ENCODE measurements at regions not wholly inside any gene's neighbourhood (a gene's known extent, or its start where the extent isn't known, plus 50 kb on each side); places are given as distances from the start of the nearest gene placed in this dataset.

- TF ChIP-seq, protein P1, sequence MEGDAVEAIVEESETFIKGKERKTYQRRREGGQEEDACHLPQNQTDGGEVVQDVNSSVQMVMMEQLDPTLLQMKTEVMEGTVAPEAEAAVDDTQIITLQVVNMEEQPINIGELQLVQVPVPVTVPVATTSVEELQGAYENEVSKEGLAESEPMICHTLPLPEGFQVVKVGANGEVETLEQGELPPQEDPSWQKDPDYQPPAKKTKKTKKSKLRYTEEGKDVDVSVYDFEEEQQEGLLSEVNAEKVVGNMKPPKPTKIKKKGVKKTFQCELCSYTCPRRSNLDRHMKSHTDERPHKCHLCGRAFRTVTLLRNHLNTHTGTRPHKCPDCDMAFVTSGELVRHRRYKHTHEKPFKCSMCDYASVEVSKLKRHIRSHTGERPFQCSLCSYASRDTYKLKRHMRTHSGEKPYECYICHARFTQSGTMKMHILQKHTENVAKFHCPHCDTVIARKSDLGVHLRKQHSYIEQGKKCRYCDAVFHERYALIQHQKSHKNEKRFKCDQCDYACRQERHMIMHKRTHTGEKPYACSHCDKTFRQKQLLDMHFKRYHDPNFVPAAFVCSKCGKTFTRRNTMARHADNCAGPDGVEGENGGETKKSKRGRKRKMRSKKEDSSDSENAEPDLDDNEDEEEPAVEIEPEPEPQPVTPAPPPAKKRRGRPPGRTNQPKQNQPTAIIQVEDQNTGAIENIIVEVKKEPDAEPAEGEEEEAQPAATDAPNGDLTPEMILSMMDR (IDR thresholded peaks at IDR 0.05), result no peak
- Histone ChIP-seq H3K27me3 (no peaks in the 10 kb centered on the region), H3K4me1 (no peaks in the 10 kb centered on the region), H3K4me3 (no peak overlapping the region), H3K27ac (no peak overlapping the region), H3K36me3 (no peaks in the 10 kb centered on the region), H3K9me3 (no peaks in the 10 kb centered on the region)
- DNase-seq (no peak), ATAC-seq (no peak)
- intact Hi-C loops (cut with DNase I), result loop anchor here (10.0 kb wide), 1 partner anchor 350 kb away; no protein-coding TSS in a partner anchor
Measured at GRCh38 chr1:233444484-233444883, 117.0 kb downstream of the MAP3K21 start.

DNA sequence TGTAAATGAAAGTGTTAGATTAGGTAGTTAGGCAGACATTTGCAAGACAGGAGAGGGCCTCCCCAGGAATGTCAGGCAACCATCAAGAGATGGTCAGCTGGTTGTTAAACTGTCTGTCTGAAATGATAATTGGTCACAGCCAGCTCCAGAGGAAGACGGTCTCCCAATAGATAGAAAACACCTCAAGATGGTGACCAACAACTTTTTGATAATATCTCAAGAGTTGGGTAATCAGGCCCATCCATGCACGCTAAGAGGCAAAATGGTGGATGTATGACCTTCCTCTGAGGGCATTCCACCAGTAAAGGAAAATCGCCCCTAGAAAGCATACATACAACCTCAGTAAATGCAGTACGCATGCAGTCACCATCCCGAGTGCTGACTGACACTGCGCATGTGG is 118.2 kb downstream of the MAP3K21 start:
- H3K36me3 ChIP-seq, result no peaks in the 10 kb centered on the region
- no peak overlapping the region for H3K27ac ChIP-seq
- H3K4me1 ChIP-seq, result no peaks in the 10 kb centered on the region
- no peak overlapping the region for H3K4me3 ChIP-seq
- ATAC-seq (no peak), DNase-seq (no peak)
- H3K9me3 ChIP-seq, result no peaks in the 10 kb centered on the region
- intact Hi-C loops (cut with DNase I), result loop anchor here (10.0 kb wide), 1 partner anchor 349 kb away; no protein-coding TSS in a partner anchor
- TF ChIP-seq, protein P1 (IDR thresholded peaks at IDR 0.05), result no peak
- no peaks in the 10 kb centered on the region for H3K27me3 ChIP-seq

DNA sequence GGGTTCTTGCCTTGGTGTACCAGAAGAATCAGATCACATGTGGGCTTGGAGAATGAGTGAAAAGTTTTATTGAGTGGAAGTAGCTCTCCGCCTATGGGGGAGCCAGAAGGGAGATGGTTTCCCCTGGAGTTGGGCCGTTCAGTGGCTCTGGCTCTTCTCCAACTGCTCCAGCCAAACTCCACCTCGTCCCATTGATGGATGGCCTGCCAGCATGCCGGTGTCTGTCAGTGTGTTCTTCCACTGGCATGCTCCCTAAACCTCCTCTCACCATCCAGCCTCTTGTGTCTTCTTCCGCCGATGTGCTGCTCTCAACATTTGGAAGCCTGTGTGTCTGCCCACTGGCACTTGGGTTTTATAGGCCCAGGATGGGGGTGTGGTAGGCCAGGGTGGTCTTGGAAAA is 119.4 kb downstream of the MAP3K21 start:
- Histone ChIP-seq H3K27ac (no peak overlapping the region), H3K27me3 (no peaks in the 10 kb centered on the region), H3K9me3 (no peaks in the 10 kb centered on the region), H3K36me3 (no peaks in the 10 kb centered on the region), H3K4me1 (no peaks in the 10 kb centered on the region), H3K4me3 (no peak overlapping the region)
- ATAC-seq (no peak), DNase-seq (no peak)
- TF ChIP-seq, protein P1 (IDR thresholded peaks at IDR 0.05), result no peak
- intact Hi-C loops (cut with DNase I), result loop anchor here (10.0 kb wide), 1 partner anchor 348 kb away; no protein-coding TSS in a partner anchor

DNA sequence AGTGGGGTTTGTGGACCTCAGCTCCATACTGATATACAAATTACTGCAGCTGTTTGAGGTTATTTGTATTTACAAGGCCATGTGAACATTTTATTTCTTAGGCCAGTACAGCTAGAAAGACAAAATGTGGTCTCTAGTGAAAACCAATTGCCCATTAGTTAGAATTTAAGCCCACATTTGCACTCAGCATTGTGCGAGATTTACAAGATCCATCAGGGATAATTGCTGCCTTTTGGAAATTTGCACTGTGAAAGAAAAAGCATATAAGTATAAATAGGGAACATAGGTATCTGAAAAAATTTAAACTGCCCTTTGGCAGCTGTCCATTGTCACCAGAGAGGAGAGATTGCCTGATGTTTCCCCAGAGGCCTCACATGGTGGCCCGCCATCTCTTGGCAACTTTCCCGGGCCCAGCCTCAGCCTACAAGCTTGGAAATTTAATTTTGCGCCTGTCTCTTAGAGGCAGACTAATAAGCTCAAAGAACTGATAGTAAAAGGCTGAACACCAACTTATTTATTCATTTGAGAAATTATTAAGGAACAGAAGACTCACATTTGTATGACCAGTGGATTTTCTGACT is 120.7 kb downstream of the MAP3K21 start:
- intact Hi-C loops (cut with DNase I), result loop anchor here (10.0 kb wide), 1 partner anchor 347 kb away; no protein-coding TSS in a partner anchor
- no peak for DNase-seq
- no peaks in the 10 kb centered on the region for H3K9me3 ChIP-seq
- H3K4me1 ChIP-seq, result no peaks in the 10 kb centered on the region
- no peak for ATAC-seq
- H3K4me3 ChIP-seq, result no peak overlapping the region
- TF ChIP-seq, protein P1 (IDR thresholded peaks at IDR 0.05), result no peak
- no peak overlapping the region for H3K27ac ChIP-seq
- H3K27me3 ChIP-seq, result no peaks in the 10 kb centered on the region
- no peaks in the 10 kb centered on the region for H3K36me3 ChIP-seq

GRCh38 chr1:233452724-233453123 is 125.2 kb downstream of the MAP3K21 start:
- Histone ChIP-seq H3K27ac (no peak overlapping the region), H3K4me3 (no peak overlapping the region), H3K27me3 (no peaks in the 10 kb centered on the region), H3K9me3 (no peaks in the 10 kb centered on the region), H3K4me1 (no peaks in the 10 kb centered on the region), H3K36me3 (no peaks in the 10 kb centered on the region)
- DNase-seq, result no peak
- TF ChIP-seq, protein P1 (IDR thresholded peaks at IDR 0.05), result no peak
- ATAC-seq, result no peak
- intact Hi-C loops (cut with DNase I), result no loop called here

Data from upper lobe of right lung (tissue), 1 donor.